BLaER1 treated with 17β-estradiol and CSF1 and Interleukin-3, amounts not matched to agents 10 nM and 100 nM (cell line): ENCODE measurements at regions not wholly inside any gene's neighbourhood (a gene's known extent, or its start where the extent isn't known, plus 50 kb on each side); places are given as distances from the start of the nearest gene placed in this dataset.
A peak's percentile ranks its signal among the peaks of the same experiment; 100 is the strongest.
"Not testable (repeated sequence)": the region's sequence is repeated elsewhere in the genome, so short reads cannot be mapped to it uniquely, and the experiment has no call there.

Source experiments
- H3K27ac ChIP-seq, 11 experiments: shearing (Covaris generic); formaldehyde crosslinking; 2 replicates each; pipeline ENCODE4 v1.8.1; 2022
- H3K27me3 ChIP-seq, 11 experiments: shearing (Covaris generic); formaldehyde crosslinking; 2 replicates each; pipeline ENCODE4 v1.8.1; 2022
- H3K36me3 ChIP-seq, 11 experiments: shearing (Covaris generic); formaldehyde crosslinking; 2 replicates each; pipeline ENCODE4 v1.8.1; 2022
- H3K4me1 ChIP-seq, 10 experiments: shearing (Covaris generic); formaldehyde crosslinking; 2 replicates each; pipeline ENCODE4 v1.8.1; 2022
- H3K4me2 ChIP-seq, 11 experiments: shearing (Covaris generic); formaldehyde crosslinking; 2 replicates each; pipeline ENCODE4 v1.8.1; 2022
- H3K4me3 ChIP-seq, 10 experiments: shearing (Covaris generic); formaldehyde crosslinking; 2 replicates each; pipeline ENCODE4 v1.8.1; 2022
- H3K9ac ChIP-seq, 11 experiments: shearing (Covaris generic); formaldehyde crosslinking; 2 replicates each; pipeline ENCODE4 v1.8.1; 2022
- H3K9me3 ChIP-seq, 11 experiments: shearing (Covaris generic); formaldehyde crosslinking; replicated peaks in 1 of 11; 2 replicates each; pipeline ENCODE4 v1.8.1; 2022
- H4K20me1 ChIP-seq, 11 experiments: shearing (Covaris generic); formaldehyde crosslinking; 2 replicates each; pipeline ENCODE4 v1.8.1; 2022
- Cebpa-rat ChIP-seq, 11 experiments: shearing (Covaris generic); IDR thresholded peaks; 2 replicates each; pipeline ENCODE4 v1.8.1; 2022

- TF ChIP-seq Cebpa-rat (IDR thresholded peaks at IDR 0.05): no peak
Observed at GRCh38 chr12:78376257-78376656, 488.3 kb upstream of the SYT1 start.

GRCh38 chr12:78379065-78379464, 485.5 kb upstream of the SYT1 start:
- H4K20me1 ChIP-seq, H3K4me2 ChIP-seq, H3K27ac ChIP-seq: not testable (repeated sequence)

More at GRCh38 chr12:78376257-78376656, 488.3 kb upstream of the SYT1 start:
- Histone ChIP-seq H3K27ac (no peak overlapping the region), H3K9me3 (peaks cover 23 to 29% (median 25%) of the 10 kb centered on the region in 11 experiments), H3K4me1 (no peaks in the 10 kb centered on the region), H3K9ac (no peak overlapping the region), H3K27me3 (no peaks in the 10 kb centered on the region), H3K4me2 (no peak overlapping the region), H3K36me3 (peaks cover 0 to 4% (median 0%) of the 10 kb centered on the region in 11 experiments; a peak in 1 of 22 replicates), H3K4me3 (no peak overlapping the region), H4K20me1 (no peaks in the 10 kb centered on the region)

GRCh38 chr12:78383414-78383813, 481.2 kb upstream of the SYT1 start:
- peaks cover 17 to 18% (median 18%) of the 10 kb centered on the region in 11 experiments for H3K9me3 ChIP-seq
- no peaks in the 10 kb centered on the region for H3K27me3 ChIP-seq
- no peak overlapping the region for H3K9ac ChIP-seq
- TF ChIP-seq Cebpa-rat (IDR thresholded peaks at IDR 0.05): no peak
- peaks cover 0 to 4% (median 0%) of the 10 kb centered on the region in 11 experiments; a peak in 1 of 22 replicates for H3K36me3 ChIP-seq
- H3K4me3 ChIP-seq: no peak overlapping the region
- H3K4me2 ChIP-seq: peak overlapping the region in 2 of 11 experiments; percentile 32 to 63; a peak in 3 of 22 replicates
- no peaks in the 10 kb centered on the region for H4K20me1 ChIP-seq
- H3K4me1 ChIP-seq: peaks cover 0 to 31% (median 0%) of the 10 kb centered on the region in 10 experiments; a peak in 4 of 20 replicates
- no peak overlapping the region for H3K27ac ChIP-seq

More at GRCh38 chr12:78379065-78379464, 485.5 kb upstream of the SYT1 start:
- not testable (repeated sequence) for H3K4me1 ChIP-seq, H3K9ac ChIP-seq, H3K4me3 ChIP-seq, H3K36me3 ChIP-seq, H3K27me3 ChIP-seq
- peaks cover 23 to 29% (median 25%) of the 10 kb centered on the region in 11 experiments for H3K9me3 ChIP-seq

GRCh38 chr12:78384541-78384940, 480.0 kb upstream of the SYT1 start:
- H3K4me3 ChIP-seq: no peak overlapping the region
- no peaks in the 10 kb centered on the region for H3K36me3 ChIP-seq
- H3K4me1 ChIP-seq: peaks cover 0 to 34% (median 0%) of the 10 kb centered on the region in 10 experiments; a peak in 4 of 20 replicates
- TF ChIP-seq Cebpa-rat (IDR thresholded peaks at IDR 0.05): no peak
- H3K9me3 ChIP-seq: peaks cover 6 to 7% (median 6%) of the 10 kb centered on the region in 11 experiments; a peak in 21 of 22 replicates
- no peak overlapping the region; a peak in 1 of 22 replicates for H3K4me2 ChIP-seq
- 0 out of 22 replicates have a peak overlapping the region, but pooled peaks of 1 of the 11 experiments have one; percentile 9 for H3K27ac ChIP-seq
- H4K20me1 ChIP-seq: no peaks in the 10 kb centered on the region
- H3K9ac ChIP-seq: no peak overlapping the region
- H3K27me3 ChIP-seq: no peaks in the 10 kb centered on the region

- Histone ChIP-seq H3K4me3 (no peak overlapping the region), H3K36me3 (no peaks in the 10 kb centered on the region), H3K4me1 (peaks cover 0 to 34% (median 0%) of the 10 kb centered on the region in 10 experiments; a peak in 4 of 20 replicates), H3K4me2 (peak overlapping the region in 2 of 11 experiments; percentile 53 to 68; a peak in 3 of 22 replicates), H3K9ac (no peak overlapping the region), H3K9me3 (no peaks in the 10 kb centered on the region), H3K27me3 (no peaks in the 10 kb centered on the region), H3K27ac (peak overlapping the region in 1 of 11 experiments; percentile 7; a peak in 1 of 22 replicates), H4K20me1 (no peaks in the 10 kb centered on the region)
- no peak for TF ChIP-seq Cebpa-rat (IDR thresholded peaks at IDR 0.05)
Observed at GRCh38 chr12:78385541-78385940, 479.0 kb upstream of the SYT1 start.

GRCh38 chr12:78386871-78387270, 477.7 kb upstream of the SYT1 start:
- Histone ChIP-seq H3K4me1 (peaks cover 0 to 34% (median 0%) of the 10 kb centered on the region in 10 experiments; a peak in 4 of 20 replicates), H3K9me3 (no peaks in the 10 kb centered on the region), H3K36me3 (no peaks in the 10 kb centered on the region), H3K4me3 (no peak overlapping the region), H3K4me2 (no peak overlapping the region), H3K9ac (no peak overlapping the region), H3K27ac (no peak overlapping the region), H4K20me1 (no peaks in the 10 kb centered on the region), H3K27me3 (no peaks in the 10 kb centered on the region)
- no peak for TF ChIP-seq Cebpa-rat (IDR thresholded peaks at IDR 0.05)

- Histone ChIP-seq H3K4me2 (no peak overlapping the region), H4K20me1 (no peaks in the 10 kb centered on the region), H3K36me3 (no peaks in the 10 kb centered on the region), H3K4me3 (no peak overlapping the region), H3K27ac (no peak overlapping the region), H3K4me1 (peaks cover 0 to 34% (median 0%) of the 10 kb centered on the region in 10 experiments; a peak in 4 of 20 replicates), H3K9ac (no peak overlapping the region), H3K9me3 (no peaks in the 10 kb centered on the region), H3K27me3 (no peaks in the 10 kb centered on the region)
- no peak for TF ChIP-seq Cebpa-rat (IDR thresholded peaks at IDR 0.05)
Observed at GRCh38 chr12:78387721-78388120, 476.9 kb upstream of the SYT1 start.

- Histone ChIP-seq H3K9ac (no peak overlapping the region), H3K4me1 (peaks cover 0 to 36% (median 0%) of the 10 kb centered on the region in 10 experiments; a peak in 4 of 20 replicates), H3K36me3 (no peaks in the 10 kb centered on the region), H3K9me3 (no peaks in the 10 kb centered on the region), H3K27me3 (no peaks in the 10 kb centered on the region), H3K4me2 (peak overlapping the region in 1 of 11 experiments; percentile 26; a peak in 1 of 22 replicates), H3K4me3 (no peak overlapping the region), H3K27ac (no peak overlapping the region), H4K20me1 (no peaks in the 10 kb centered on the region)
- no peak for TF ChIP-seq Cebpa-rat (IDR thresholded peaks at IDR 0.05)
Observed at GRCh38 chr12:78388461-78388860, 476.1 kb upstream of the SYT1 start.

- no peaks in the 10 kb centered on the region for H3K36me3 ChIP-seq
- no peak overlapping the region for H3K4me3 ChIP-seq
- H3K27ac ChIP-seq: no peak overlapping the region
- peaks cover 0 to 39% (median 7%) of the 10 kb centered on the region in 10 experiments; a peak in 9 of 20 replicates for H3K4me1 ChIP-seq
- TF ChIP-seq Cebpa-rat (IDR thresholded peaks at IDR 0.05): no peak
- no peak overlapping the region for H3K4me2 ChIP-seq
- H3K9ac ChIP-seq: no peak overlapping the region
- no peaks in the 10 kb centered on the region for H3K9me3 ChIP-seq
- no peaks in the 10 kb centered on the region for H4K20me1 ChIP-seq
- H3K27me3 ChIP-seq: no peaks in the 10 kb centered on the region
Observed at GRCh38 chr12:78390920-78391319, 473.7 kb upstream of the SYT1 start.

- no peaks in the 10 kb centered on the region for H3K36me3 ChIP-seq
- H3K4me2 ChIP-seq: peak overlapping the region in 1 of 11 experiments; percentile 59; a peak in 1 of 22 replicates
- H3K4me3 ChIP-seq: no peak overlapping the region
- no peaks in the 10 kb centered on the region for H3K27me3 ChIP-seq
- peaks cover 0 to 35% (median 7%) of the 10 kb centered on the region in 10 experiments; a peak in 9 of 20 replicates for H3K4me1 ChIP-seq
- no peak overlapping the region for H3K27ac ChIP-seq
- H4K20me1 ChIP-seq: no peaks in the 10 kb centered on the region
- no peak overlapping the region for H3K9ac ChIP-seq
- H3K9me3 ChIP-seq: no peaks in the 10 kb centered on the region
- TF ChIP-seq Cebpa-rat (IDR thresholded peaks at IDR 0.05): no peak
Observed at GRCh38 chr12:78392918-78393317, 471.7 kb upstream of the SYT1 start.
